ENCODE measurements at regions not wholly inside any gene's neighbourhood (a gene's known extent, or its start where the extent isn't known, plus 50 kb on each side); places are given as distances from the start of the nearest gene placed in this dataset.
"Not testable (repeated sequence)": the region's sequence is repeated elsewhere in the genome, so short reads cannot be mapped to it uniquely, and the experiment has no call there.

DNA sequence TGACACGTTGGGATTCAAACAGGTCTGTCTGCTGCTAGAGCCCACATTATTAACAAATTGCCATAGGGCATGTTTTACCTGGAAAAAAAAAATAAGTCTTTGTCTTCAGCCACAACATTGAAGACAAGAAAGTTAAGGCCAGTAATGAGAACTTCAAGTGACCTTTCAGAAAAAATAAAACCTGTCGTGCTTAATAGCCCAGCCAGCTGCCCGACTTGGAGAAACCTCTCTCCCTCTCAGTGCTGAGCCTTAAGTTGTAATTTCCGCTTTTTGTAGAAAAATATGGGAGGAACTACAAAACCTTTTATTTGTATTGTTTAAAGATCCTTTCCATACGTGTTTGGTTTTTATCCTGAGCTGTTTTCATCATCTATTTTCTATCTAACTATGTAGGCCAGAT is 454.3 kb upstream of the SLITRK6 start:
- H3K9me3 Mint-ChIP-seq; CTCF ChIA-PET; H3K4me3 Mint-ChIP-seq; intact Hi-C loops (cut with micrococcal nuclease); H3K36me3 Mint-ChIP-seq; H3K4me1 Mint-ChIP-seq (ENCODE audit: low read depth); H3K27ac Mint-ChIP-seq; POLR2A ChIA-PET; H3K27me3 Mint-ChIP-seq; DNase-seq: not testable (repeated sequence)

DNA sequence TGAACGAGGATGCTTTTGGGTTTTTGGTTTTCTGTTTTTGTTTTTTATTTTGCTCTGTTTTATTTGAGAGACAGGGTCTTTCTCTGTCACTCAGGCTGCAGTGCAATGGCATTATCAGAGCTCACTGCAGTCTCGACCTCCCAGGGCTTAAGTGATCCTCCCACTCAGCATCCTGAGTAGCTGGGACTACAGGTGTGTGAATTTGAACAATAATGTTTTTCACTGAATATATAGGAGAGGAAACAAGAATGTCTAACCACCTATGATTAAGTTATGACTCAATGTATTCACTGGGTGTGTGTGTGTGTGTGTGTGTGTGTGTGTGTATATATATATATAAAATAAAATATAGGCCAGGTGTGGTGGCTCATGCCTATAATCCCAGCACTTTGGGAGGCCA is 456.6 kb upstream of the SLITRK6 start:
- H3K4me1 Mint-ChIP-seq (ENCODE audit: low read depth); DNase-seq; intact Hi-C loops (cut with micrococcal nuclease); H3K27me3 Mint-ChIP-seq; H3K9me3 Mint-ChIP-seq; H3K27ac Mint-ChIP-seq; POLR2A ChIA-PET; H3K4me3 Mint-ChIP-seq; CTCF ChIA-PET; H3K36me3 Mint-ChIP-seq: not testable (repeated sequence)

DNA sequence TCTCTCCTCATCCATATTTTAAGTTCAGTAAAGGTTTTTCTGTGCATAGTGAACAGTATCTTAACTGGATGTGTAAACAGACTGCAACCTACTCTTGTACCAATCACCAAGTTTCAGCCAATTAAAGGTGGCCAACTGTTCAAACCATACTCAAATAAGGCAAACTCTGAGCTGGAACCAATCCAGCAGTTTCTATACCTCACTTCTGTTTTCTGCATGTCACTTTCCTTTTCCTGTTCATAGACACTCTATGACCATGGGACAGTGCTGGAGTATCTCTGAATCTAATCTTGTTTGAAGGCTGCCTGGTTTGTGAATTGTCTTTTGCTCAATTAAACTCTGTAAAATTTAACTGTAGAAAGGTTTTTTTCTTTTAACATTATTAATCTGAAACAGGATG is 470.3 kb upstream of the SLITRK6 start:
- POLR2A ChIA-PET: no interaction called here

DNA sequence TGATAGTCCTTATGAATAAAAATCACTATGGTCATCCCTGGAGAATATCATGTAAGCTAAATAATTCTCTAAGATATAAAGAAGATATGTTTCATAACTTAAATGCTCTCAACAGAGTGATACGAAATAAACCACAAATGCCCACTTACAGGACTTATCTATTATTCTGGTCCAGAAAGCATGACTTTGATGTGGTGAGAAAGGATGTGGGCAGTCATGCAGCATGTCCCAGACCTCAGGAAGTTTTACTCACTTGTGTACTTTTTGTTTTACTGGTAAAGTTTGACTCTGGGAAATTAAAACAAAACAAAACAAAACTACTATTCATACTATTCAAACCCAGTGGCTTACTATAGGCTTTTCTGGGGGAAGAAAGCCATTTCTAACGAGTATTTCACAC is 483.2 kb upstream of the SLITRK6 start:
- no peaks in the 10 kb centered on the region for H3K36me3 Mint-ChIP-seq
- ChIA-PET POLR2A (no interaction called here), CTCF (no interaction called here)
- intact Hi-C loops (cut with micrococcal nuclease): no loop called here
- H3K4me3 Mint-ChIP-seq: no peak overlapping the region
- H3K27ac Mint-ChIP-seq: no peak overlapping the region
- no peak for DNase-seq
- H3K4me1 Mint-ChIP-seq (ENCODE audit: low read depth): no peaks in the 10 kb centered on the region
- H3K27me3 Mint-ChIP-seq: no peaks in the 10 kb centered on the region
- H3K9me3 Mint-ChIP-seq: peaks cover 3% of the 10 kb centered on the region

More for the DNA sequence above, 470.3 kb upstream of the SLITRK6 start:
- Mint-ChIP-seq H3K27me3 (no peaks in the 10 kb centered on the region), H3K4me3 (no peak overlapping the region), H3K36me3 (no peaks in the 10 kb centered on the region), H3K27ac (no peak overlapping the region), H3K9me3 (peaks cover 3% of the 10 kb centered on the region), H3K4me1 (ENCODE audit: low read depth) (no peaks in the 10 kb centered on the region)
- DNase-seq: no peak
- intact Hi-C loops (cut with micrococcal nuclease): no loop called here
- CTCF ChIA-PET: no interaction called here

DNA sequence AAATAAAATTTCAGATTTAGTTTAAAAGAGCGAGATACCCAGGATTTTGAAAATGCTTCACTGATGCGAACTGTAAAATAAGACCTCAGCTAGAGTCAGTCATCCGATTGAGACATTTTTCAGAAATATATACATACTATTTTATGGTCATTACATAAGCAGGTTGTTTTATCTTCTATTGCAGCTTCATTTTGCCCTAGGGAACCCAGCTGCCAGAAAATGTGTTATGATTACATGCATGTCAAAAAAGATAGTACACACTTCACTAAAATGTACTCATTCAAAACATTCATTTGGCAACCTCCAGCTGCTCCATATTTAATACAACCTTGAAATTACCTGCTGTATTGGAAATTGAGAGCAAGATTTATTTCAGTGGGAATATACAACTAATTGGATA is 483.8 kb upstream of the SLITRK6 start:
- Mint-ChIP-seq H3K27ac (no peak overlapping the region), H3K4me3 (no peak overlapping the region), H3K4me1 (ENCODE audit: low read depth) (no peaks in the 10 kb centered on the region), H3K27me3 (no peaks in the 10 kb centered on the region), H3K9me3 (peaks cover 2% of the 10 kb centered on the region), H3K36me3 (no peaks in the 10 kb centered on the region)
- intact Hi-C loops (cut with micrococcal nuclease): no loop called here
- CTCF ChIA-PET: no interaction called here
- no peak for DNase-seq
- POLR2A ChIA-PET: no interaction called here

DNA sequence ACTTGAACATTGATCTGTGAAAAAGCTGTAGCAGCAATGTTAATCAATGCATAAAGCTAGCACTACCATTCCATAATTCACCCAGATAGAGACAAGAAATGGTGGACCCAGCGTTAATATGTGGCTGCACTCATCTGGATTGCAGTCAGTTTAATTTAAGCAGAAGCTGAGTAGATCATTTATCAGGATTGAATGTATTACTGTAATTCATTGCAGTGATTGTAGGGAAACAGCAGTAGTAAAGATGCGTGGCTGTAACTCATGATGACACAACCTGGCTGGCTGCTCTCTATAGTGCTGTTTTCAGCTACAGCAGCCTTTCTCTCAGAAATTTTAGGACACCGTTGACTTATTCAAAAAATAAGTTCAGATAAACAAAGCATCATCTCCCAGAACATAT is 499.5 kb upstream of the SLITRK6 start:
- H3K4me1 Mint-ChIP-seq (ENCODE audit: low read depth): no peaks in the 10 kb centered on the region
- no peaks in the 10 kb centered on the region for H3K27me3 Mint-ChIP-seq
- no peak for DNase-seq
- no peak overlapping the region for H3K27ac Mint-ChIP-seq
- no peaks in the 10 kb centered on the region for H3K9me3 Mint-ChIP-seq
- intact Hi-C loops (cut with micrococcal nuclease): no loop called here
- POLR2A ChIA-PET: no interaction called here
- H3K4me3 Mint-ChIP-seq: no peak overlapping the region
- CTCF ChIA-PET: no interaction called here
- no peaks in the 10 kb centered on the region for H3K36me3 Mint-ChIP-seq

DNA sequence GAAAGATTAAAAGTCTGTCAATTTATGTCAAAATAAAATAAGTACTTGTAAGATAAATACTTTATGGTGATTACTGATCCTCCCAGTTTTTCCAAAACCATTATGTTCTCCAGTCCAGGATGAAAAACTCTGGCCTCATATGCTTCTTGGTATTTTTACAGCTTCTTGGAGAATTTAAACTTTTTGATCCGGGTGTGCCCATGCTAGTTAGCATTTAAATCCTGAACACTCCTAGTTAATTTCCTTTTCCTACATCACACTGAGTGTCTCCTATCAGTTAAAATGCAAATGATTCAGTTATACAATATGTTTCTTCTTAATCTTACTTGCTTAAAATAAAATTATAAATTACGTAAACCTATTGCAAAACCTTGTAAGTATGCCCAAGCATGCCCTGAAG is 499.9 kb upstream of the SLITRK6 start:
- no peaks in the 10 kb centered on the region for H3K36me3 Mint-ChIP-seq
- intact Hi-C loops (cut with micrococcal nuclease): no loop called here
- H3K9me3 Mint-ChIP-seq: no peaks in the 10 kb centered on the region
- ChIA-PET POLR2A (no interaction called here), CTCF (no interaction called here)
- H3K27me3 Mint-ChIP-seq: no peaks in the 10 kb centered on the region
- no peak overlapping the region for H3K4me3 Mint-ChIP-seq
- no peak for DNase-seq
- H3K27ac Mint-ChIP-seq: no peak overlapping the region
- no peaks in the 10 kb centered on the region for H3K4me1 Mint-ChIP-seq (ENCODE audit: low read depth)

DNA sequence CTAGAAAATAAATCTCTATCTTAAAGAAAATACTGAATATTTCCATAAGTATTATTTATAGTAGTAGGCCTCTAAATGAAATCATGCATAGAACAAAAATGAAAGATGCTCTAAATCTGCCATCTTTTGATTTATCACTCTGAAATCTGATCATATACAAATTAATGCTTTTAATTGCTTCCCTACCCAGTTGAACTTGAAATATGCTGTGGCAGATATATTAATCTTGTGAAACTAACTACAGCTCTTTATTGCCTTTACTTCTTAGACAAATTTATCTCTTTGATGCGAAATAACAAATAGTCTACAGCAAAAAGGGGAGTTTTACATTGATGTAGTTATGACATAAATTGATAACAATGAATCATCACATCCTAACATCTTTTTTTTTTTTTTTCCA is 510.7 kb upstream of the SLITRK6 start:
- Mint-ChIP-seq H3K4me1 (ENCODE audit: low read depth) (no peaks in the 10 kb centered on the region), H3K36me3 (no peaks in the 10 kb centered on the region), H3K9me3 (peaks cover 5% of the 10 kb centered on the region), H3K27me3 (no peaks in the 10 kb centered on the region), H3K4me3 (no peak overlapping the region), H3K27ac (no peak overlapping the region)
- no peak for DNase-seq
- ChIA-PET POLR2A (no interaction called here), CTCF (no interaction called here)
- intact Hi-C loops (cut with micrococcal nuclease): no loop called here

DNA sequence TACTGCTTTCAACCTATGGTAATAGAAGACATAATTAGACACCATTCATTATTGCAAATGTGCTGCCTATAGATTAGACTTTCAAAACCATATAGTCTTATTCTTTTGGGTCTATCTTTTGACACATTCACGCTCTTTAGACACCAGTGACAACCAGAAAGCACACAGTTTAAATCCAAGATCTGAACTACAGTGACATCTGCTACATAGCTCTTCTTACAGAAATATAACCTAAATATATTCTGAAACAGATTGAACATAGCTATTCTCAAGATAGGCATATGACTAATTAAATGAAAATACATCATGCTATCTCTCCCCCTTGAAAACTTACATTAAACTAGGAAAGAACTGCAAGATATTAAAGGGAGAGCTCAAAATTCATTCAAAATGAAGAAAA is 514.2 kb upstream of the SLITRK6 start:
- H3K27me3 Mint-ChIP-seq: no peaks in the 10 kb centered on the region
- no peaks in the 10 kb centered on the region for H3K36me3 Mint-ChIP-seq
- DNase-seq: no peak
- no peak overlapping the region for H3K4me3 Mint-ChIP-seq
- ChIA-PET CTCF (no interaction called here), POLR2A (no interaction called here)
- intact Hi-C loops (cut with micrococcal nuclease): no loop called here
- no peak overlapping the region for H3K27ac Mint-ChIP-seq
- no peaks in the 10 kb centered on the region for H3K9me3 Mint-ChIP-seq
- H3K4me1 Mint-ChIP-seq (ENCODE audit: low read depth): no peaks in the 10 kb centered on the region

DNA sequence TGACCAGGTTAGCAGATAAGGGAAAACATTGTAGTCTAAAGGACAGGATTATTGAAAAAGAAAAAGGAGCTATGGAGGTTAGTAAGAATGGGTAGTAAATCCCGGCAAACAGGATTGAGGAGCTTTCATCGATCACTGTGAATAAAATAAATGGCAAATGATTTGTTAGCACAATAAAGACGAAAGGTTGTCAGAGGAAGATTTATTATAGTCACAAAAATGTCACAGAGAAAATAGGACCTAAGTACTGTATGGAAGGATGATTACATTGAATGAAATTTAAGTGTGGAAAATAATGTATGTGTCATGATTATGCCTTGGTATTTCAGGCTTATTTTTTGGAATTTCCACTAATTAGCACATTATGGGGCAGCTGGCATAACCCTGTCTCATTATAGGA is 519.2 kb upstream of the SLITRK6 start:
- H3K4me3 Mint-ChIP-seq: no peak overlapping the region
- peaks cover 5% of the 10 kb centered on the region for H3K9me3 Mint-ChIP-seq
- DNase-seq: no peak
- ChIA-PET POLR2A (no interaction called here), CTCF (no interaction called here)
- H3K27me3 Mint-ChIP-seq: no peaks in the 10 kb centered on the region
- H3K4me1 Mint-ChIP-seq (ENCODE audit: low read depth): no peaks in the 10 kb centered on the region
- no peaks in the 10 kb centered on the region for H3K36me3 Mint-ChIP-seq
- H3K27ac Mint-ChIP-seq: no peak overlapping the region
- intact Hi-C loops (cut with micrococcal nuclease): no loop called here

DNA sequence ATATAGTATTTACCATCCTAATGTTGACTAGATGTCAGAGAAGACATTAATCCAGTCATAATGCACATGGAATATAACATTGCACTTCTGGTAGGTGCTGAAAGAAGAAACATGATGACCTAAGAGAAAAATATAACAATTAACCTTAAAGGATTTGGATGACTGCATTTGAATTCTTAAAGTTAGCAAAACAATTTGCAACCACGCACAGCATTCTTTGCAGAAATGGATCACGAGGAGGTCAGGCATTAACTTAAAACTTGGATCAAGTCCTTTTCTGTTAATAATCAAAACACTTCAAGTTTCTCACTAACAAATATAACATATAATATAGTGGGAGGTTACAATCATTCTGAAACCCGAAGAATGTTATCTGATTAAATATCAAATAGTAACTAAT is 525.0 kb upstream of the SLITRK6 start:
- POLR2A ChIA-PET: no interaction called here
- Mint-ChIP-seq H3K4me3 (no peak overlapping the region), H3K27me3 (no peaks in the 10 kb centered on the region), H3K36me3 (no peaks in the 10 kb centered on the region), H3K4me1 (ENCODE audit: low read depth) (no peaks in the 10 kb centered on the region), H3K27ac (no peak overlapping the region), H3K9me3 (peaks cover 13% of the 10 kb centered on the region)
- CTCF ChIA-PET: no interaction called here
- DNase-seq: no peak
- intact Hi-C loops (cut with micrococcal nuclease): no loop called here

DNA sequence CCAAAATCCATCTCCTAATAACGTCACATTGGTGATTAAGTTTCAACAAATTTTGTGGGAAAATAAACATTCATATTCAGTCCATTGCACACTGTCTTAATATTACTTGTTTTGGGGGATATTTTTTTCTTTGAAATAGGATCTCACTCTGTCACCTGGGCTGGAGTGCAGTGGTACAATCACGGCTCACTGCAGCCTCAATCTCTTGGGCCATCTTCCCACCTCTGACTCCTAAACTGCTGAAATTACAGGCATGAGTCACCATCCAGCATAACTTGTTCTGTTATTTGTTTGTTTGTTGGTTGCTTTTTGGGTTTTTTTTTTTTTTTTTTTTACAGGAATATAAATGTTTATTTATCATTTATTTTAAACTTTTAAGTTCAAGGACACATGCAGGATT is 556.1 kb upstream of the SLITRK6 start:
- Mint-ChIP-seq H3K27ac (no peak overlapping the region), H3K9me3 (peaks cover 7% of the 10 kb centered on the region), H3K36me3 (no peaks in the 10 kb centered on the region), H3K4me3 (no peak overlapping the region), H3K4me1 (ENCODE audit: low read depth) (no peaks in the 10 kb centered on the region), H3K27me3 (no peaks in the 10 kb centered on the region)
- no peak for DNase-seq
- ChIA-PET CTCF (no interaction called here), POLR2A (no interaction called here)
- intact Hi-C loops (cut with micrococcal nuclease): no loop called here

DNA sequence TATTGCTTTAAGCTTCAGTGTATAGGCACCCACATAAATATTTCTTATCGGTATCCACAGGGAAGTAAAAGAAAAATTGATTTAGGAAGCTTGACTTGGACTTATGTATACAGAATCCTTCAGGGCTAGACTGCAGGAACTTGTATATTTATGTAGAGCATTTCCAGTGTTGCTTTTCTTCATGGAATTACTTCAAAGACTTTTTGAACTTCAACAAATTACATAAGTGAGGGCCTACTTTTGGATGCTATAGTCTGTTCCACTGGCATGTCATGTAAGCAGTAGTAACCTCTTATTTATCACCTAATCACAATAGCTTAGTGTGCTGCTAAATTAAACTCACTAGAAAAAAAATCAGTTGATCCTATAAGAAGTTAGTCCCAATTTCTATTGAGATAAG is 557.9 kb upstream of the SLITRK6 start:
- POLR2A ChIA-PET: no interaction called here

DNA sequence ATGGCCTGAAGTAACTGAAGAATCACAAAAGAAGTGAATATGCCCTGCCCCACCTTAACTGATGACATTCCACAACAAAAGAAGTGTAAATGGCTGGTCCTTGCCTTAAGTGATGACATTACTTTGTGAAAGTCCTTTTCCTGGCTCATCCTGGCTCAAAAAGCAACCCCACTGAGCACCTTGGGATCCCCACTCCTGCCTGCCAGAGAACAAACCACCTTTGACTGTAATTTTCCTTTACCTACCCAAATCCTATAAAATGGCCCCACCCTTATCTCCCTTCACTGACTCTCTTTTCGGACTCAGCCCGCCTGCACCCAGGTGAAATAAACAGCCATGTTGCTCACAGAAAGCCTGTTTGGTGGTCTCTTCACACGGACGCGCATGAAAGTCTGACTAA is 564.5 kb upstream of the SLITRK6 start:
- DNase-seq; H3K36me3 Mint-ChIP-seq; H3K27me3 Mint-ChIP-seq; intact Hi-C loops (cut with micrococcal nuclease); H3K4me1 Mint-ChIP-seq (ENCODE audit: low read depth); H3K27ac Mint-ChIP-seq; POLR2A ChIA-PET; H3K4me3 Mint-ChIP-seq; CTCF ChIA-PET: not testable (repeated sequence)
- peaks cover 10% of the 10 kb centered on the region for H3K9me3 Mint-ChIP-seq

More for the DNA sequence above, 557.9 kb upstream of the SLITRK6 start:
- Mint-ChIP-seq H3K9me3 (peaks cover 7% of the 10 kb centered on the region), H3K27me3 (no peaks in the 10 kb centered on the region), H3K4me1 (ENCODE audit: low read depth) (no peaks in the 10 kb centered on the region), H3K27ac (no peak overlapping the region), H3K36me3 (no peaks in the 10 kb centered on the region), H3K4me3 (no peak overlapping the region)
- CTCF ChIA-PET: no interaction called here
- intact Hi-C loops (cut with micrococcal nuclease): no loop called here
- no peak for DNase-seq

All from activated CD4-positive, alpha-beta memory T cell treated with anti-CD3 and anti-CD28 coated beads for 36 hours (primary cell).